GM19239 (cell line): ENCODE measurements at regions not wholly inside any gene's neighbourhood (a gene's known extent, or its start where the extent isn't known, plus 50 kb on each side); places are given as distances from the start of the nearest gene placed in this dataset.
"Not testable (repeated sequence)": the region's sequence is repeated elsewhere in the genome, so short reads cannot be mapped to it uniquely, and the experiment has no call there.

ENCODE experiments used
- DNase-seq: peaks from one replicate; pipeline ENCODE4 v3.0.0; 2011; ENCODE audit warnings: low spot score; ENCODE audit not compliant: insufficient read length
- FAIRE-seq: peaks from 2 replicates; lab custom pipeline; 2011; peaks lifted over from hg19 to GRCh38; lab: Jason Lieb, UNC

- no peak for DNase-seq
- no peak for FAIRE-seq
Observed at GRCh38 chr3:77707281-77707680, 667.4 kb downstream of the ROBO2 start.

GRCh38 chr3:77709155-77709554 is 669.3 kb downstream of the ROBO2 start:
- no peak for FAIRE-seq

DNA sequence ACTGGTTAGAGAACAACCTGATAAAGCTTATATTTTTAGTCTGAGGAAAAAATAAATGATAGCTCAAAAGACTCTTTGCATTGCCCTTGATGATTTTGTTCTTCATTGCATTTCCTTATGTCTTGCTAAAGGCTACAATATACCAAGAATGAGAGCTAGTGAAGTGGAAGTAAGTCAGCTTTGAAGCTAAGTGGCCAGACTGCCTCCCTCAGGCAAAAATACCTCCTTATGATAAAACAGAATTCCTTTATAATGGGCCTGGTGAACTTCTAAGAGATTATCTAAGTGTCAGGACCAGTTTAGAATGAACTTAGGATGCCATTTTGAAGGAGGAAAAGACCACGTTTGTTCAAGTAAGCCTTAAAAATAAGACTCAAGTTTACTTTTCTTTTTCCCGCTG is 678.4 kb downstream of the ROBO2 start:
- FAIRE-seq, result no peak

More at GRCh38 chr3:77709155-77709554, 669.3 kb downstream of the ROBO2 start:
- no peak for DNase-seq

GRCh38 chr3:77720460-77720971 is 680.6 kb downstream of the ROBO2 start:
- DNase-seq (no peak), FAIRE-seq (no peak)

More for the DNA sequence above, 678.4 kb downstream of the ROBO2 start:
- no peak for DNase-seq

DNA sequence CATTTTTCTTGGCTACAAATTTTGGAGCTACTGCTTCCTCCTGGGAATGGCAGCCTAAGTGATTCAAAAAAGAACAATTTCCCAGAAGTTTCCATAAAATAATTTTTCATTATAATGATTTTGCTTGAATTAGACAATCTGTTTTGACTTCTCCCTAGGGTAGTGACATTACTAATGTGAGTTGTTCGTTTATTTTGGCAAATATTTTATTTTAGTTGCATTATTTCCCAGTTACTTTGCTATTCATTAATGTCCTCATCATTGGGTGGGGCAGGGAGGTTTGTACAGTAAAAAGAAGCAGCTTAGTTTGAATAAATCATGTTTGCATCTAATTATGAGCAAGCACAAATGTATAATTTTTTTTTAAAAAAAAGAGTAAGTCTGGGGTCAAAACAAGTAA is 686.6 kb downstream of the ROBO2 start:
- FAIRE-seq (no peak), DNase-seq (no peak)

- no peak for DNase-seq
Observed at GRCh38 chr3:77746048-77746447, 706.1 kb downstream of the ROBO2 start.

GRCh38 chr3:77746892-77747291 is 707.0 kb downstream of the ROBO2 start:
- FAIRE-seq (no peak), DNase-seq (no peak)

More at GRCh38 chr3:77746048-77746447, 706.1 kb downstream of the ROBO2 start:
- no peak for FAIRE-seq

DNA sequence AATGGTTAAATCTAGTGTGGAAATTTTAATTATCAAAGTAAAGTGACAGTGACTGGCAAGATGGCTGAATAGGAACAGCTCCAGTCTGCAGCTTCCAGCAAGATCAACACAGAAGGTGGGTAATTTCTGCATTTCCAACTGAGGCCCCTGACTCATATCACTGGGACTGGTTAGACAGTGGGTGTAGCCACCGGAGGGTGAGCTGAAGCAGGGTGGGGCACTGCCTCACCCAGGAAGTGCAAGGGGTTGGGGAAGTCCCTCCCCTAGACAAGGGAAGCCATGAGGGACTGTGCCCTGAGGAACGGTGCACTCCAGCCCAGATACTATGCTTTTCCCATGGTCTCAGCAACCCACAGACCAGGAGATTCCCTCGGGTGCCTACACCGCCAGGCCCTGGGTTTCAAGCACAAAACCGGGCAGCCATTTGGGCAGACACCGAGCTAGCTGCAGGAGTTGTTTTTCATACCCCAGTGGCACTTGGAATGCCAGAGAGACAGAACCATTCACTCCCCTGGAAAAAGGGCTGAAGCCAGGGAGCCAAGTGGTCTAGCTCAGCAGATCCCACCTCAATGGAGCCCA is 716.6 kb downstream of the ROBO2 start:
- not testable (repeated sequence) for DNase-seq

GRCh38 chr3:77772459-77772858 is 732.6 kb downstream of the ROBO2 start:
- DNase-seq (no peak), FAIRE-seq (no peak)

More for the DNA sequence above, 716.6 kb downstream of the ROBO2 start:
- FAIRE-seq, result not testable (repeated sequence)

DNA sequence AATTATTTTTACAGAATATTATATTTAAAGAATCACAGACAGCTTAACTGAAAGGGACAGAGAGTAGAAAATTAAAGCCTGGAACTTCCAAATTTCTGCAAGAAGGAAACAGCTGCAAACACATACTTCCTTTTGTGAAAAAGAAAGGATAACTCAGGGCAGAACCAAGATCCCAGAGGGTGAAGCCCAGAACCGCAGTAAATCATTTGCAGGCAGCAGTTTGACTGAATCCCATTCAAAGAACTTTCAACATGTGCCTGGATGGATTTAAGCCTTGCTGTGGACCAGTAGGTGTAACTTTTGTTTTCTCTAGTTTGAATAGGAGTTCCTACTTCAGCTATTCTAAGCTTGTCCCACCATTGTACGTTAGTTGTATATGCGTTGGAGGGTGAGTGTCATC is 733.2 kb downstream of the ROBO2 start:
- FAIRE-seq (no peak), DNase-seq (no peak)

- DNase-seq (no peak), FAIRE-seq (no peak)
Observed at GRCh38 chr3:77780278-77780996, 740.5 kb downstream of the ROBO2 start.

DNA sequence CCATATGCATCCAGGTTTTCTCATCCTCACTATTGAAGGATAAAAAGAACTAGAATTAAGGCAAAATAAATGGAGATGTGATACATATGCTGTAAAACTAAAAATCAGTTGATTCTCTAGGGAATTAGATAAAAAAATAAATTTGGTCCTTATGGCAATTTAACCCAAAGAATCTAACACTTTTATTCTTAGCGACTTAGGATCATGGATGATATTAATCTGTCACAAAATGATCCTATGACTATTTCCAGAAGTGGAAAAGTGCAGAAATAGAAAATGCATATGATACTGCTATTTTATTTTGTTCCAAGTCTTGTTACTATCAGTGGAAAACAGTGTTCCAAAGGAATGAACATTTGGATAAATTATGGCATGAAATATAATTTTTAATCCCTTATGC is 746.3 kb downstream of the ROBO2 start:
- DNase-seq (no peak), FAIRE-seq (no peak)

GRCh38 chr3:77795013-77795412 is 755.1 kb downstream of the ROBO2 start:
- no peak for FAIRE-seq
- DNase-seq, result no peak

GRCh38 chr3:77799278-77799677 is 759.4 kb downstream of the ROBO2 start:
- DNase-seq (no peak), FAIRE-seq (no peak)

DNA sequence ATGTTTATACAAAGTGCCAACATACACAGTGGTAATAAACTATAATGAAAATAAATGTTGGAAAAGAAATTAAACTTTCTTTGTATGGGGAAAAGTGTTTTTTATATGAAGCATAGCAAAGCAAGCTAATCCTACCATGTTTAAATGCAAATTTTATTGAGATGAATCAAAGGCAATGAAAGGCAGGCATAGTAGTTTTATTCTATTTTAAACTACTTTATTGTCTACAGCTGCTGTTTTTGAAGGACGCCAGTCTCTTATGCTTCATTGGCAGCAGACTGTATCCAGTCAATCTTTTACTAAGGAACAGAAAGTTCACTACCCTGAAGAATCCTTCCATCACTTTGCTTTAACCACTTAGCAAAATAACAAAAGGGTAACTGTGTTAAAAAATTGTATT is 761.0 kb downstream of the ROBO2 start:
- FAIRE-seq (no peak), DNase-seq (no peak)

- DNase-seq, result no peak
- no peak for FAIRE-seq
Observed at GRCh38 chr3:77807312-77807711, 767.4 kb downstream of the ROBO2 start.

- FAIRE-seq, result no peak
Observed at GRCh38 chr3:77814845-77815244, 774.9 kb downstream of the ROBO2 start.

GRCh38 chr3:77815467-77815866 is 775.6 kb downstream of the ROBO2 start:
- no peak for DNase-seq
- no peak for FAIRE-seq

More at GRCh38 chr3:77814845-77815244, 774.9 kb downstream of the ROBO2 start:
- no peak for DNase-seq

- DNase-seq, result no peak
- FAIRE-seq, result no peak
Observed at GRCh38 chr3:77816366-77816765, 776.5 kb downstream of the ROBO2 start.

DNA sequence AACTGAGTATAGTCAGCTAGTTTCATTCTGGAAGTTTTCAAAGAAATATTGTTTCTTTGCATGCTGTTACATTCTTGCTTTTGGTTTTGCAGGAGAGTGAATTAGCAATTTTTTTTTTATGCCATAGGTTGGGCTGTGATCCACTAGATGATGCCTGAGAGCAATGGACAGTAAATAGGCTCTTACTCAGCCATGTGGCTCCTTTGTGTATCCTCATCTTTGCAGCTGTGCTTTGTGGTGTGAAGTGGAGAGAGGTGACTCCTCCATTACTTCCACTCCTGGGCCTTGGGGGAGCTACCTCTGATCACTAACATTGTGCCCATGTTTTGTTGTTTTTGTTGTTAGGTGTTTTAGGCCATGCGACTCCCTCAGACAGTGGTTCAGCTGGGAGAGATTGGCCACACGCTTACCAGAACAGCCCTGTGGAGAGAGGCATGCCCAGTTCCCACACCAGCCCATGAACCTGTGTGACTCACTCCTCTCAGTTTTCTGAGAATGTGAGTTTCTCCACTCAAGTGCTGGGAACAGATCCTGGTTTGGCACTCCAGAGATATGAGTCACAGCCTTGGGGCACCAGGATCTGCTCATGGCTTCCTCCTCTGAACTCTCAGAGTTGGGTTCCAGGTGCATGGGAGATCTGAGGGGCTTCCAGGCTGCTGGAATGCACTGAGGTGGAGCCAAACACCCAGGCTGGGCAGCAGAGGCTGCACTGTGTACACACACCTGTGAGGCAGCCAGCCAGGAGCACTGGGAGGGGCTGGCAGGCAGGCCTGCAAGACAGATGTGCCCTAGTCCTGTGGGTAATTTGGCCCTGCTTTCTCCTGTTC is 785.3 kb downstream of the ROBO2 start:
- FAIRE-seq (no peak), DNase-seq (no peak)

- DNase-seq, result no peak
- FAIRE-seq, result no peak
Observed at GRCh38 chr3:77835921-77836320, 796.0 kb downstream of the ROBO2 start.
